OCI-LY7 (cell line): ENCODE measurements at regions not wholly inside any gene's neighbourhood (a gene's known extent, or its start where the extent isn't known, plus 50 kb on each side); places are given as distances from the start of the nearest gene placed in this dataset.

Source experiments
- EZH2phosphoT487 ChIP-seq: fragments of 200-600 bp; sonication (generic); IDR thresholded peaks from 2 replicates; pipeline ENCODE4 v1.6.1; 2018; ENCODE audit warnings: low read depth, borderline replicate concordance, mild to moderate bottlenecking, mixed run types, antibody characterized with exemption, low read length, moderate library complexity, mixed read lengths
- TF ChIP-seq, protein P1 (sequence below): fragments of 200-600 bp; sonication (generic); conservative IDR thresholded peaks from 2 replicates; pipeline ENCODE4 v1.5.1; 2014; ENCODE audit warnings: mild to moderate bottlenecking, antibody characterized with exemption, low read length, moderate library complexity, mixed read lengths

- TF ChIP-seq, protein P1, sequence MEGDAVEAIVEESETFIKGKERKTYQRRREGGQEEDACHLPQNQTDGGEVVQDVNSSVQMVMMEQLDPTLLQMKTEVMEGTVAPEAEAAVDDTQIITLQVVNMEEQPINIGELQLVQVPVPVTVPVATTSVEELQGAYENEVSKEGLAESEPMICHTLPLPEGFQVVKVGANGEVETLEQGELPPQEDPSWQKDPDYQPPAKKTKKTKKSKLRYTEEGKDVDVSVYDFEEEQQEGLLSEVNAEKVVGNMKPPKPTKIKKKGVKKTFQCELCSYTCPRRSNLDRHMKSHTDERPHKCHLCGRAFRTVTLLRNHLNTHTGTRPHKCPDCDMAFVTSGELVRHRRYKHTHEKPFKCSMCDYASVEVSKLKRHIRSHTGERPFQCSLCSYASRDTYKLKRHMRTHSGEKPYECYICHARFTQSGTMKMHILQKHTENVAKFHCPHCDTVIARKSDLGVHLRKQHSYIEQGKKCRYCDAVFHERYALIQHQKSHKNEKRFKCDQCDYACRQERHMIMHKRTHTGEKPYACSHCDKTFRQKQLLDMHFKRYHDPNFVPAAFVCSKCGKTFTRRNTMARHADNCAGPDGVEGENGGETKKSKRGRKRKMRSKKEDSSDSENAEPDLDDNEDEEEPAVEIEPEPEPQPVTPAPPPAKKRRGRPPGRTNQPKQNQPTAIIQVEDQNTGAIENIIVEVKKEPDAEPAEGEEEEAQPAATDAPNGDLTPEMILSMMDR = no peak
- no peak for TF ChIP-seq EZH2phosphoT487
Observed at GRCh38 chr6:166019214-166019613, 148.4 kb downstream of the TBXT start.
